Testis (tissue), 2 donors: ENCODE measurements at regions not wholly inside any gene's neighbourhood (a gene's known extent, or its start where the extent isn't known, plus 50 kb on each side); places are given as distances from the start of the nearest gene placed in this dataset.
"Not testable (repeated sequence)": the region's sequence is repeated elsewhere in the genome, so short reads cannot be mapped to it uniquely, and the experiment has no call there.

Experiments
- DNase-seq: peaks from one replicate; pipeline ENCODE4 v3.0.0-alpha.2; 2019
- H3K27ac ChIP-seq, 2 donors: fragments of 200-600 bp; sonication (generic); one replicate each; pipeline ENCODE4 v1.5.1; 2019
- H3K27me3 ChIP-seq: fragments of 200-600 bp; sonication (generic); one replicate; pipeline ENCODE4 v1.5.1; 2019
- H3K36me3 ChIP-seq: fragments of 200-600 bp; sonication (generic); one replicate; pipeline ENCODE4 v1.5.1; 2017; ENCODE audit warnings: low read depth; ENCODE audit errors: missing control alignments
- H3K4me1 ChIP-seq: fragments of 200-600 bp; sonication (generic); one replicate; pipeline ENCODE4 v1.5.1; 2019
- H3K4me3 ChIP-seq, 2 donors: fragments of 200-600 bp; sonication (generic); one replicate each; pipeline ENCODE4 v1.5.1; 2017 to 2019
- H3K9me3 ChIP-seq: fragments of 200-600 bp; sonication (generic); one replicate; pipeline ENCODE4 v1.5.1; 2017
- CTCF ChIP-seq, 3 experiments: fragments of 450-650 bp in 2 of 3; fragments of 200-600 bp in 1 of 3; sonication (generic) in 1 of 3; IDR thresholded peaks; one replicate each; pipeline ENCODE4 v1.5.1; 2016 to 2019; ENCODE audit warnings: antibody characterized with exemption in 3 of 3, mild to moderate bottlenecking in 2 of 3, moderate library complexity in 1 of 3
- POLR2A ChIP-seq: fragments of 450-650 bp; IDR thresholded peaks from one replicate; pipeline ENCODE4 v1.6.1; 2017; ENCODE audit warnings: antibody characterized with exemption, mild to moderate bottlenecking, moderate library complexity
- WGBS, 2 donors: methylation state at CpG; one replicate each; pipeline ENCODE4 v1.1.5; 2018; 5-methylcytosine and 5-hydroxymethylcytosine counted together
- intact Hi-C: fragments of 100-400 bp; cut with DNase I; formaldehyde crosslinking; loops from one replicate; pipeline ENCODE4 v1.15.1; 2023; ENCODE audit warnings: low total_unique reads

GRCh38 chr6:58047865-58048264 lies 730.4 kb downstream of the PRIM2 start:
- DNase-seq, H3K4me3 ChIP-seq, H3K4me1 ChIP-seq, H3K36me3 ChIP-seq, H3K9me3 ChIP-seq, intact Hi-C loops, H3K27me3 ChIP-seq, H3K27ac ChIP-seq: not testable (repeated sequence)
- 36 to 64% methylated on average over 2 of the region's 2 CpGs for WGBS, 2 donors

- H3K27me3 ChIP-seq, H3K9me3 ChIP-seq, H3K4me3 ChIP-seq, DNase-seq, intact Hi-C loops, H3K4me1 ChIP-seq, H3K36me3 ChIP-seq, H3K27ac ChIP-seq: not testable (repeated sequence)
- WGBS, 2 donors: 77 to 86% methylated on average over 5 of the region's 6 CpGs
Measured at GRCh38 chr6:58055465-58056176, 738.2 kb downstream of the PRIM2 start.

GRCh38 chr6:58059701-58060100 lies 742.3 kb downstream of the PRIM2 start:
- DNase-seq, H3K36me3 ChIP-seq, intact Hi-C loops, H3K4me3 ChIP-seq, H3K4me1 ChIP-seq, H3K27ac ChIP-seq, H3K27me3 ChIP-seq, H3K9me3 ChIP-seq: not testable (repeated sequence)
- WGBS, 2 donors: 34 to 47% methylated on average over 1 of the region's 1 CpG

GRCh38 chr6:58063542-58063941 lies 746.1 kb downstream of the PRIM2 start:
- H3K27me3 ChIP-seq, H3K9me3 ChIP-seq, intact Hi-C loops, H3K4me1 ChIP-seq, H3K4me3 ChIP-seq, H3K27ac ChIP-seq, H3K36me3 ChIP-seq, DNase-seq: not testable (repeated sequence)
- 91 to 100% methylated on average over 1 of the region's 1 CpG for WGBS, 2 donors

GRCh38 chr6:58067867-58068548 lies 750.6 kb downstream of the PRIM2 start:
- H3K4me3 ChIP-seq, DNase-seq, H3K27ac ChIP-seq, H3K27me3 ChIP-seq, H3K36me3 ChIP-seq, H3K4me1 ChIP-seq, H3K9me3 ChIP-seq, intact Hi-C loops: not testable (repeated sequence)
- WGBS, 2 donors: 29 to 30% methylated on average over 1 of the region's 1 CpG

- Histone ChIP-seq H3K27me3 (no peaks in the 10 kb centered on the region), H3K36me3 (no peaks in the 10 kb centered on the region)
- TF ChIP-seq CTCF (IDR thresholded peaks at IDR 0.05): no peak
- no peak for TF ChIP-seq POLR2A
Measured at GRCh38 chr6:58073263-58073662, 755.8 kb downstream of the PRIM2 start.

GRCh38 chr6:58090067-58090466 lies 772.6 kb downstream of the PRIM2 start:
- H3K27me3 ChIP-seq, H3K9me3 ChIP-seq, H3K27ac ChIP-seq, intact Hi-C loops, H3K36me3 ChIP-seq, DNase-seq, H3K4me1 ChIP-seq, H3K4me3 ChIP-seq: not testable (repeated sequence)
- 15 to 23% methylated on average over 2 of the region's 2 CpGs for WGBS, 2 donors

More at GRCh38 chr6:58073263-58073662, 755.8 kb downstream of the PRIM2 start:
- Histone ChIP-seq H3K4me1 (no peaks in the 10 kb centered on the region), H3K9me3 (no peaks in the 10 kb centered on the region), H3K4me3 (peak overlapping the region in 1 of 2 donors; percentile 45), H3K27ac (no peak overlapping the region)
- intact Hi-C loops: no loop called here
- DNase-seq: peak; percentile 18
- 58 to 71% methylated on average over 19 to 23 of the region's 23 CpGs for WGBS, 2 donors

- H3K9me3 ChIP-seq, intact Hi-C loops, H3K36me3 ChIP-seq, H3K4me1 ChIP-seq, H3K27me3 ChIP-seq, H3K4me3 ChIP-seq, H3K27ac ChIP-seq, DNase-seq: not testable (repeated sequence)
Measured at GRCh38 chr6:58097251-58097650, 779.8 kb downstream of the PRIM2 start.
